Amniotic epithelial cell (primary cell): ENCODE measurements at regions not wholly inside any gene's neighbourhood (a gene's known extent, or its start where the extent isn't known, plus 50 kb on each side); places are given as distances from the start of the nearest gene placed in this dataset.

Source experiments
- DNase-seq: peaks from one replicate; pipeline ENCODE4 v3.0.0-alpha.2; 2010; ENCODE audit warnings: low read depth

DNA sequence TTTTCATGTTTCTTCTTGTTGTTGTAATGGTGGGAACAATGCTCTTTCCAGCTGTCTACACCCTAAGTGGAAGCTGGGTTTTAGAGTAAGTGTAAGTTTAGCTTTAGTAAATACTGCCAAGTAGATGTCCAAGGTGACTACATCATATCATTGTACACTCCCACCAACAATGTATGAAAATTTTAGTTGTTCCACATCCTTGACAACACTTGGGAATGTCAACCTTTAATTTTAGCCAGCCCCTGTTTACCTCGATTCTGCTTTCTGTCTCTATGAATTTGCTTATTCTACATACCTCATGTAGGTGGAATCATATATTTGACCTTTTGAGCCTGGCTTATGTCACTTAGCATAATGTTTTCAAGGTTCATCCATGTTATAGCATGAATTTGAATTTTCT is 93.0 kb downstream of the MTPAP start:
- DNase-seq: no peak

DNA sequence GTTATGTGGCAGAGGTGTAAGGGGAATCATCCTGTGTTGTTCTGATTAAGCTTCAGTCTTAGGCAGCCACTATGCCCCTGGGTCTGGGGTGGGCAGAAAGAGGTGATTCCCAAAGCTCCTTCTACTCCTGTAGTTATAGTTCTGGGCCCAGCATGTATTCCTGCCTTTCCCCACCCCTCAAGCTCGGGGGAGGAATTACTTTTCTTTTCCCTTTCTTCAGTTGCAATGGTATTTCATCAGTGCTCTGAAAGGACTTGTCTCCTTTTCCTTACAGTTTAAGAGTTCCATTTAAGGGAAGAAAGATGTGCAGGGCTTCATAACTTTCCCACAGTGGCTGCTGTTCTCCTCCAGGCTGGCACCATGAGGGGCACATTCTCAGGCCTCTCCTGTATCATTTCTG is 94.2 kb downstream of the MTPAP start:
- DNase-seq: no peak

DNA sequence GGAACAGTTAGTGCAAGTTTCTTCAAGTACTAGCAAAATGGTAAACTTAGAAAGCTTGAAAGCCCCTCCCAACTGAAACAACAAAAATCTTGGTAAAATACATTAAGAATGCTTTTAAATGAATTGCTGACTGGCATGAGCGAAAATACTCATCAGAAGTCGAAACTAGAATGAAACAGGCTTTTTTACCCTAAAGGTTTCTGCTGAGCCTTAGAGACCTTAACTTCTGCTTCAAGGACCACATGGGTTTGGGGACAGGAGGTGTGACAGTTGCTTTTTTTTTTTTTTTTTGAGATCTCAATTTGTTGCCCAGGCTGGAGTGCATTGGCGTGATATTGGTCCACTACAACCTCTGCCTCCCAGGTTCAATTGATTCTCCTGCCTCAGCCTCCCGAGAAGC is 100.3 kb downstream of the MTPAP start:
- no peak for DNase-seq

- no peak for DNase-seq
Observed at GRCh38 chr10:30247704-30248103, 101.4 kb downstream of the MTPAP start.

DNA sequence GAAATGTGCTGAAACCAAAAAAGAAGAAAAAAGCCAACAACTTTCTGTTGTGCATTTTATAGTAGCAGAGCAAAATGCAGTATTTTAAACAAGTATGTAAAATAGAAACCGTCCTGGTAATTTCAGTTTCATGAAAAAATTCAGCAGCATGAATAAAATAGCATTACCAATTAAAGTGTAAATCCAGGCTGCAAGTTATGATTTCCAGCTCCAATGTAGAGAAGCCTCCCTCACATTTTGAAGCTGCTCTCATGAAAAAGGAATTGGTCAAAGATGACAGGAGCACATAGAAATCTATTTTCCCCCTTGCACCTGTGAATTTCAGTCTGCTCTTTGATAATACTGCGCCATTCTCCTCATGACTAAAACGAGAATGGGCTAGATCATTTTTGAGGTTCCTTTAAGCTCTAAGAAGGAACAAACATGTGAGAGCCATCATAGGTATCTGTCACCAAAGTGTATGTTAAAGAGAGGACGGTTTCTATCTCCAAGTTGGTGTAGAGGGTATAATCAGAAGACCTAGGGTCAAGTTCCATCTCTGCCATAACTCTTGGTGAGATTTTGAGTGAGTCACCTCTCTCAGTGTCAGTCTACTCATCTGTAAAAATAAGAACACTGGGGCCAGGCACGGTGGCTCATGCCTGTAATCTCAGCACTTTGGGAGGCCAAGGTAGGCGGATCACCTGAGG is 107.5 kb downstream of the MTPAP start:
- no peak for DNase-seq

- DNase-seq: no peak
Observed at GRCh38 chr10:30238836-30239235, 110.2 kb downstream of the MTPAP start.

- DNase-seq: peak; percentile 87
Observed at GRCh38 chr10:30233186-30233959, 115.7 kb downstream of the MTPAP start.

DNA sequence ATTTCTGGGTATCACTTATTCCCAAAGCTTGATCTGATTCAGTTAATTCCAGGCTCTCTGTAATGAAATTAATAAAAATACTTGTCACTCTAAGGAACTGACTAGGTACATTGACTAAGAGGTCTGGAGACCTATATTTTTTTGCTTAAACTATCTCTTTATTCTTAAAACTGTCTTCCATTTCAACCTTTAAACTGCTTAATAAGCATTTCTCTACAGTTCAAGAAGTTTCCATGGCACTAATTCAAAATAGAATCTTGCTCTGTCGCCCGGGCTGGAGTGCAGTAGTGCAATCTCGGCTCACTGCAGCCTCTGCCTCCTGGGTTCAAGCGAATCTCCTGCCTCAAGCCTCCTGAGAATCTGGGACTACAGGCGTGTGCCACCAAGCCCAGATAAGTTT is 117.4 kb downstream of the MTPAP start:
- DNase-seq: no peak

- no peak for DNase-seq
Observed at GRCh38 chr10:30231071-30231652, 117.9 kb downstream of the MTPAP start.

GRCh38 chr10:30229536-30229935 is 119.5 kb downstream of the MTPAP start:
- no peak for DNase-seq

DNA sequence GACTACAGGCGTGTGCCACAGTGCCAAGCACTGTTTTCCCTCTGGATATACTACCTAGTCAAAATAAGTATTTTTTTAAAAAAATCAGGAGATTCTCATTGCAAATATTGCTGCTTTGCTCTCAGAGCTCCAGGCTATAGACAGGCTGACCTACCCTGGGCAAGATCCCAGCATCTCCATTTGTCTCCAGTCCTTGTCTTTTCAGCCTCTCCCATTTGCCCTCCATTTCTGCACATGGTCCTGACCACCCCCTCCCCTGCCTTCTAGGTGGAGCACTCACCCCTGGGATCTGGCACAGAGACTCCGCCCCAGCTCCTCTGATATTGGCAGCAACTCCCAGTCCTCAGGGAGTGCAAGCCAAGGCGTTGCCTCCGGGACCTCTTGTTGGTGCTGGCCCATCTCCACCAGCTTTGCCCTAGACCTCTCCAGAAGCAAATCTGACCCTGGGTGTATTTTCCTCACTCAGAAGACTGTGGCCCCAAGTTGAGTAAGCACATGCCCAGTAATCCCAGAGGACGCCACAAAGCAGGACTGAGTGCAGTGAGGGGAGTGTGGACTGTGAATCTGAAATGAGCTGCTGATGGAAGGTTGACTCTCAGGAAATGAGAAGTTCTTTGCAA is 120.6 kb downstream of the MTPAP start:
- no peak for DNase-seq

DNA sequence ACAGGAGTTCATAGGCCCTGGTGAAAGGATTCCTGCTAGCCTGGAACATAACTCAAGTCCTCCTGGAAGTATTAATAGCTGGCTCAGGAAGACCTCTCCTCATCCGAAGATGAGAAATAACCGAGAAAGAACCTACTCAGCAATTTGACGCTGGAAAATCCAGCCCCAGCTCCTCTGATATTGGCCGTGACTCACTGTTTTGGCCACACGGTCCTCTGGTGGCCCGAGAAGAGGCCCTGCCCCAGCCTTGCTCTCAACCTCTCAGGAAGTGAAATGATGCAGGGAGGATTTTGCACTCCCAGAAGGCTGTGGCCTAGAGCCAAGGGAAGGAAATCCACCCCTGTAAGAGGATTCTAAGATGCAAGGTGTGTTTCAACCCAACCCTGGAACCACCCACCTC is 121.6 kb downstream of the MTPAP start:
- DNase-seq: no peak

DNA sequence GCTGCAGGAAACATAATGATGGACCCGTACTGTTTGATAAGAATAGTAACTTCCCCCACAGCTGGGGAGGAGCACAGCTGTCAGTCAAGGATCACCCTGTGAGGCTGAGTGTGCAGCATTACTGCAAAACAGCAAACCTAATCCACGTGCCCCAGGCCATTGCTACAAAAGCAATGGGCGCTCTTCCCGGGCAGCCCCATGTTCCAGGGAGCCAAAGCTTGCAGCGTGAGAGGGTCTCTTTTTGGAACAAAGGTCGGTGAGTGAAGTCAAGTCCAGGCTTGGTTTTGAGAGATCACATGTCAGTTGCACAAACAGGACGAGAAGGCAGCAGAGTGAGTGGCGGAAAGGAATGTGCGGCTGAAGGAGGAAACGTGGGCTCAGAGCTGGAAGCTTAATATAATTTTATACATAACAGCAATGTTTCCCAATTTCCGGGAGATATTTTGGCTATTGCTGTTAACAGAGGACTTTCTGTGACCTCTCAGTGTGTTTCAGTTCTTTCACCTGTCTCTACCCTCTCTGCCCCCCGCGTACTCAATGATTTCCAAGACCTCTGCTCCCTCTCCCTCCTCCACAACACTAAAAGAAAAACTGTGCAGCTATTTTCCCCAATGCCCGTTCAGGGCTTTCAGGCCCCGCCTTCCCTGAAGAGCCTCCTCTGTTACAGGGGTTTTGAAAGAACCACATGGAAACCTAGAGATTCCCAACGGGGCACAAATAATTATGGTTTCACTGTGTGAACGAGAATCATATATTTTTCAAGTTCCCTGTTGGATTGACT is 128.9 kb downstream of the MTPAP start:
- peak; percentile 68 for DNase-seq

DNA sequence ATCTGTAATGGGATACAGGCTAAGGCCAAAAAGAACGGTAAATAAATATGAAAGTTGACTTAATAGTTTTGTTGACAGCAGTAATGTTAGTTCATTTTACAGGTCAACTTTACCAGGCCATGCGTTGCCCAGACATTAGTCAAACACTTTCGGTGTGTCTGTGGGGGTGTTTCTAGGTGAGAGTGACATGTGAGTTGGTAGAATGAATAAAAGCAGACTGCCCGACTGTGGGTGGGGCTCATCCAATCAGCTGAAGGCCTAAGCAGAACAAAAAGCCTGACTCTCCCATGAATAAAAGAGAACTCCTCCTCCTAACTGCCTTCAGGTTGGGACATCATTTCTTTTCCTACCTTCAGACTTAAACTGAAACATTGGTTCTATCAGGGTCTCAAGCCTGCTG is 132.3 kb downstream of the MTPAP start:
- no peak for DNase-seq

GRCh38 chr10:30215623-30216022 is 133.5 kb downstream of the MTPAP start:
- no peak for DNase-seq

DNA sequence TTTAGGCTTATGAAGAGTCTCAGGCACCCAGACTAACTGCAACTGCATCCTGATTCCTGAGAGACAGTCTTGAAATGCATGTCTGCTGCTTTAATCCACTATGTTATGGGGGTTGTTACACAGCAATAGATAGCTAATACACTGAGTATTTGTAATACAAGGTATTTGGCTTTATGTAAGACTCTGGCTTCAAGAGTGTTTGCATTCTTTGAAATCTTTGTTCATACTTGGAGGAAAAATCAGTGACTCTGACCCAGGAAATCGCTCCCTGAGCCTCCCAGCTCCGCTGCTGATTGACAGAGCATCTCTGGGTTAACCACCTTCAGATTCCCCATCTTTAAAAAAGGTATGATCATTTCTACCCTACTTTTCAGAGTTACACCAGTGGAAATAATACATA is 133.9 kb downstream of the MTPAP start:
- no peak for DNase-seq

GRCh38 chr10:30210296-30210695 is 138.8 kb downstream of the MTPAP start:
- no peak for DNase-seq

DNA sequence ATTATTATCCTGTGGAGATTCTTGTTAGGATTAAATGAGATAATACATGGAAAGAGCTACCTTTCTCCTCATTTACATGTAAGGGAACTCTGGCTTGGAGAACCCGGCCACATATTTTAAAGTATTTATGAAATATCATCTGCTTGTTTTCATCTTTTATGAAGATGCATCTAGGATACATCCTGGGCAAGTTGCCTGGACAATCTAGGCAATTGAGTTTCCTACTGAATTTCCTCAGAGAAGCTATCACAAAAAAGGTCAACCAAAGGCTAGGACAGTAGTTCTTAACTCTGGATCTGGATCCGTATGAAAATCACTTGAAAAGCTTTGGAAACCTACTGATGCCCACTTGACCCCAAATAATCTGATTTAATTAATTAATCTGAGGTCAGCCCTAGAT is 140.7 kb downstream of the MTPAP start:
- DNase-seq: no peak

DNA sequence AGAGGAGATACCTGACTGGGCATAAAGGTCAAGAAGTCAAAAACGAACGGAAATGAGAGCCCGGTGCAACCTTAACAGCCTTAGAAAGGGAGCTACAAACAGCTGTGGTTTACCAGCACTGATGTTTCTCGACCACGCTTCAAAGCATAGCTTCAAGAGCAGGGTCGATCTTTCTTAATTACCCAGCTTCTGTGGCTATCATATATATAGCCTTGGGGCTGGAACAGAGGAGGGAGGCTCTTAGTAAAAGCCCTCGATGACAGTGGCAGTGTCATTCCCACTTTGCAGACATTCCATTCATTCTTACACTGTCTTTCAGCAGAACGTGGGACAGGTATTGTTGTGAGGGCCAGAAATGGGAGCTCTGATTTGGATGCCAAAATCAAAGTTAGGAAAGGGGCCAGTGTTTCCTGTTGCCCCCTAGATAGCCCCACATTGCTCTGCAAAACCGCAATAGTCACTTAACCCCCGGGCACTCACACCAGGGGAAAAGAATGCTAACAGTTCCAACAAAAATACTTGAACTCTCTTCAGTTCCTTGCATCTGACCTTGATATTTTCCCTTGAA is 141.5 kb downstream of the MTPAP start:
- no peak for DNase-seq

- no peak for DNase-seq
Observed at GRCh38 chr10:30200017-30200415, 140.6 kb upstream of the JCAD start.

GRCh38 chr10:30199376-30200016 is 140.1 kb upstream of the JCAD start:
- DNase-seq: no peak
